HG02885 (cell line): ENCODE measurements at regions not wholly inside any gene's neighbourhood (a gene's known extent, or its start where the extent isn't known, plus 50 kb on each side); places are given as distances from the start of the nearest gene placed in this dataset.
"Not testable (repeated sequence)": the region's sequence is repeated elsewhere in the genome, so short reads cannot be mapped to it uniquely, and the experiment has no call there.

ENCODE experiments used
- ATAC-seq: cut with Tn5 transposase; IDR thresholded peaks from one replicate; pipeline ENCODE4 v1.9.1; 2021; ENCODE audit warnings: mild to moderate bottlenecking; ENCODE audit not compliant: unreplicated experiment, poor library complexity

DNA sequence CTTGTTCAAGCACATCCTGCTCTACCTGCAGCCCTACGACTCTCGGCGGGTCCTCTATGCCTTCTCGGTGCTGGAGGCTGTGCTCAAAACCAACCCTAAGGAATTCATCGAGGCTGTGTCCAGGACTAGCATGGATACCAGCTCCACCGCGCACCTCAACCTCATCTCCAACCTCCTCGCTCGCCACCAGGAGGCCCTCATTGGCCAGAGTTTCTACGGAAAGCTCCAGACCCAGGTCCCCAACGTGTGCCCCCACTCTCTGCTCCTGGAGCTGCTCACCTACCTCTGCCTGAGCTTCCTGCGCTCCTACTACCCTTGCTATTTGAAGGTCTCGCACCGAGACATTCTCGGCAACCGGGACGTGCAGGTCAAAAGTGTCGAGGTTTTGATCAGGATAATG lies 74.3 kb upstream of the MORC3 start:
- no peak for ATAC-seq

DNA sequence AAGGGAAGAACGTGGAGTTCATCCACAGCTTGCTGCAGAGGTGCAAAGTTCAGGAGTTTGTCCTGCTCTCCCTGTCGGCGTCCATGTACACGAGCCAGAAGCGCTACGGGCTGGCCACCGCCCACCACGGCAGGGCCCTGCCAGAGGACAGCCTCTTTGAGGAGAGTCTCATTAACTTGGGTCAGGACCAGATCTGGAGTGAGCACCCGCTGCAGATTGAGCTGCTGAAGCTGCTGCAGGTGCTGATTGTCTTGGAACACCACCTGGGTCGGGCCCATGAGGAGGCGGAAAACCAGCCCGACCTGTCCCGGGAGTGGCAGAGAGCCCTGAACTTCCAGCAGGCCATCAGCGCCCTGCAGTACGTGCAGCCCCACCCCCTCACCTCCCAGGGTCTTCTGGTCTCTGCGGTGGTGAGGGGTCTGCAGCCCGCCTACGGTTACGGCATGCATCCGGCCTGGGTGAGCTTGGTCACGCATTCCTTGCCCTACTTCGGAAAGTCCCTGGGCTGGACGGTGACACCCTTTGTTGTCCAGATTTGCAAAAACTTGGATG lies 73.8 kb upstream of the MORC3 start:
- ATAC-seq: no peak

DNA sequence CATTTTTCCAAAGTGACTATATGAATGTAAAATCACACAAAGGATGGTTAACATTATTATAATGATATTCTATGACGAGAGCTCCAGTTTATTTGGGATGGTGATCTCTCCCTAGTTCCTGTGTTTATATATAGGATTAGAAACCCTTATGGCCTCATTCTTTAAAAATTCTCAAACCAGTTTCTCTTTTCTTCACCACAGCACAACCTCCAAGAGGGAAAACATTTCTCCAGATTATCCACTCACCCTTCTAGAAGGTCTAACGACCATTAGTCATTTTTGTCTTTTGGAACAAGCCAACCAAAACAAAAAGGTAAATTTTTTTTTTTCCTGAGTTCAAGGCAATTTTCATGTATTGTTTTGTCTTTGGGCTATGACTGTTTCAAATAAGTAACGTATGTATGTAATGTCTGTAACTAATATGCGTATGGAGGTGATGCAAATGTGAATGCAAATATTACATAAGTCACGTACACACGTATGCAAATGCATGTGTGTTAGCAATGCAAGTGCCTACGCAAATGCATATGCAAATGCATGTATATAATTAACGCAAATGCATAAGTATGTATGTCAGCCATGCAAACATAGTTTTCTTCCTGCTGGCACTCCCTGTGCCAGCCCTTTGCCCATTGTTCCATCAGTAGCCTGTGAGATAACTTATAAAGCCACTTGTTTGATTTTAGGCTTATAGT lies 72.5 kb upstream of the MORC3 start:
- no peak for ATAC-seq

DNA sequence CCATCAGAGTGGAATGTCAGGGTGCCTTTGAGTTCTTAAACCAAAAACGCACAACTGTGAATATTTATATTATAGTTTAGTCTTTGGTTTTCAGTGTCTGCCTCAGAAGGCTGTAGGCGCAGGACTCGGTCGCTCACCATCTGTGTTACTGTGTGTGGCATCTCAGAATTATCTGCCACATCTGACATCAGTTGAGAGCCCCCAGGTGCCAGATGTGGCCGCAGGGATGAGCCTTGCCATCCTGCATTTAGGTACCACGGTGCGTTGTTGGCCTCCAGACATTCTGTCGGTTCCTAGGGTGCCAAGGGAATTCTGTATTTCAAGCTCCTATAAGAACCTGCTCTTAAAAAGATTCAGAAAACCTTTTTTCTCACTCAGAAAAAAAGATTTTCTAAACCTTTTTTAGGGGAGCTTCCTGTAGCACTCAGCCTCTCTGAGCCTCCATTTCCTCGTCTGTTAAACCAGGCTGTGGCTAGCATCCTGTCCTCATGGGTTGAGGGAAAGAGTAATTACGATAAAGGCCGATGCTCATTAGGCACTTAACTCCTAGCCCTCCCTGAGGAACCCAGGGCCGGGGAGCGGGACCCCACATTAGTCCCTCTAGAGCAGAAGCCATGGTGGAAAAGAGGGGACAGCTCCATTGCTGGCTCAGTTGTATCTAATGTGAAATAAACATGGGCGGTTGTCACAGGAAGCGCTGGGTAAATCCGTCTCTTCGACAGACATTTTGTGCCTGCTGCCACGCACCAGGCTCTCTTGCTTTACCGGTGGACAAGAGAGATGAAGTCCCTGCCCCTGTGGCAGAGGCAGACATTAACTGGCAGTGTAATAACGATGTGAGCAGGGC lies 70.2 kb upstream of the MORC3 start:
- ATAC-seq: no peak

DNA sequence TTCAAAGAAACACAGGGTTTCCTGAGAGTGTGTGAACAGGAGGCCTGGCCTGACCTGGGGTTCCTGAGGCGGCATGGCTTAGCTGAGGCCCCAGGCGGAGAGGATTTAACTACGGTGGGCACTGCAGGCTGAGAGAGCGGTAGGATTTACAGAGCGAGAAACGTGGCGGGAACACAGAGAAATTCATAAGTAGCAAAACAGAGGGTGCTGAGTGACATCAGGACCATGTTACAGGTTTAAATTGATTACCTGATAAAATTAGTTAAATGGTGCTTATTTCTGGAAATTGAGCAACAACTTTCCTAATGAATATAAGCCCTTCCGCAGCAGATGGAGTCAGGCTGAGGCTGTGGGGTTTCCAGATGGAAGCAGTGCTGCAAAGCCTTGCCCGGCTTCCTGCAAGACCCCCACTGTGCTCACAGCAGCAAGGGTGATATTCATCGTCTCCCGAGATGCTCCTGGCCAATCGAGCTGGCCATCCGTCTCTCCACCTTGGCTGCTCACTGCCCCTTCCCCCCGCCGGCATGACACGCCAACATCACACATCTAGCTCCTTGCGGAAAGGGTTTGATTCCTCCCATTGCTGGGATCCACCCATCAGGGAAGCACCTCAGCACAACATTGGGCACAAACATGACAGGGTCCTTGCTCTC lies 69.4 kb upstream of the MORC3 start:
- no peak for ATAC-seq

DNA sequence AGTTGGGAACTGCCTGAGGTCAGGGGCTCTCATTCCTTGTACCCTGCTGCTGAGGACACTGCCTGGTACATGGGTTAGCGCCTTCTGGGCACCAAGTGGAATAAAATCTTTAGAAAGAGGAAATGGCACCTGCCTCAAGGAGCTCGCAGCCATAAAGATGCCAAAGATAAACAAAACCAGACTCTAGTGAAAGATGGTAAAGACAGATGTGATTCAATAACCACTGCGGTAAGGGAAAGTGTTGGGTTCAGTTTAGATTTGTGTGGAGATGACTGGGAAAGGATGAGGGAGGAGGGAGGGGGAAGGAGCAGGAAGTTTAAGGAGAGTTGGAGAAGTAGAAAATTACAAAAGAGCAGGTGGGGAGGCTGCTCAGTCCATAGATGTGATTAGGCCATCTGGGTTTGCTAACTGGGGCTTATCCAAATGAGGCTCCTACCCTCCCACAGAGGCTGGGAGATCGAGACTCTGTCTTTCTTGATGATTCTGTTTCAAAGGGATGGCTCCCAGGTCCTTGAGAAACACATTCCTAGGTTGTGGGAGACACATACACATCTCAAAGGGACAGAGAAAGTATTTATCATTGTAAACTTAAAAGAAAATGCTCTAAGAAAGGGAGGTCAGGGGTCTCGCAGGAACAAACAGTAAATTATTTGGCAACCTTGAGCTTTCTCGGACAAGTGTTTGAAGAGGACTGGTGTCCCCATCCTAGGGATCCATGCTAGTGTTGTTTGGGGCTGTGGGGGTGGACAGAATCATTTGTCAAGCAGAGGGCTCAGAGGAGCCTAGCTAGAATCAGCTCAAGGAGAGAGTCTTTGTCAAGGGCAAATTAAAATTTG lies 65.7 kb upstream of the MORC3 start:
- no peak for ATAC-seq

DNA sequence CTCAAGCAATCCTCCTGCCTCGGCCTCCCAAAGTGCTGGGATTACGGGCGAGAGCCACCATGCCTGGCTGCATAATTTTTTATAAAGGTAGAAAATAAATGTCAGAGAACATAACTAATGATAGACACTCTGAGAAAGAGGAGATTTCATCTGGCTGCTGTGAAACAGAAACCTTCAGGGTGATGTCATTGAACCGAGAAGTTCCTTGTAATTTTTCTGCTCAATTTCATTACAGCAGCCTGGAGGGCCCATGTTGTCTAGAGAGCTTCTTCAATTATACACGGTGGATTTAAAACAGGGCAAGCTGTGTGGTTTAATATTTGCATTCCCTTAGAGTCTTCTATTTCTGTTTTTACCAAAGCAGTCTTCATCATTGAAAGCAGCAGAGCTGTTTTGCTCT lies 64.3 kb upstream of the MORC3 start:
- ATAC-seq: peak; percentile 70

DNA sequence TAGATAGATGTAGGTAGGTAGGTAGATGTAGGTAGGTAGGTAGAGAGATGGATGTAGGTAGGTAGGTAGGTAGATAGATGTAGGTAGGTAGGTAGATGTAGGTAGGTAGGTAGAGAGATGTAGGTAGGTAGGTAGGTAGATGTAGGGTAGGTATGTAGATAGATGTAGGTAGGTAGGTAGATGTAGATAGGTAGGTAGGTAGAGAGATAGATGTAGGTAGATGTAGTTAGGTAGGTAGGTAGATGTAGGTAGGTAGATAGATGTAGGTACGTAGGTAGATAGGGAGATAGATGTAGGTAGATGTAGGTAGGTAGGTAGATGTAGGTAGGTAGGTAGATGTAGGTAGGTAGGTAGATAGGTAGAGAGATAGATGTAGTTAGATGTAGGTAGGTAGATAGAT lies 62.3 kb upstream of the MORC3 start:
- ATAC-seq: no peak

DNA sequence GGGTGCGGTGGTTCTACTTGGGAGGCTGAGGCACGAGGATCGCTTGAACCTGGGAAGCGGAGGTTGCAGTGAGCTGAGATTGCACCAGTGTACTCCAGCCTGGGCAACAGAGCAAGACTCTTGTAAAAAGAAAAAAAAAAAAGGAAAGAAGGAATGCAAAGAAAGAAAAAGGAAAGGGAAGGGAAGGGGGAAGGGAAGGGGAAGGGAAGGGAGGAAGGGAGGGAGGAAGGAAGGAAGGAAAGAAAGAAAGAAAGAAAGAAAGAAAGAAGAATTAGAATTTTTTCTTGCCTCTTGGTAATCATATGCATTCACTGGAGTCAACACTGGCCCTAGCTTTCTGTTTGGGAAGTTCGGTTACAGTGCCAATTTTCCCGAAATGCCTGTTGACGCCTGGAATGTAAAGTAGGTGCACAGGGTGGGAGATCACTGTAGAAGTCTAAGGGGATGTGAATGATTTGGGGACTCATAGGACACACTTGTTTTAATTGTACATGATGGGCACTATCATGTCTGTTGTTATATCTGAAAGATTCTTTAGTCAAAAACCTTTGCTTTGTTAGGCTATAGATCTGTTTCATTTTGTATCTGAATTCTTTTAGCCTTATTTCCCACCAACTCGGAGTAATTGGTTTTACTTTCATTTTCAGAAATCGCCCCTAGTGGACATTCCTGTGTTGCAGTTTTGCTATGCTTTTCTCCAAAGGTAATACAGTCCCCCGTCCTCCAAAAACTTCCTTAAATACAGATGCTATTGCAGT lies 59.8 kb upstream of the MORC3 start:
- no peak for ATAC-seq

DNA sequence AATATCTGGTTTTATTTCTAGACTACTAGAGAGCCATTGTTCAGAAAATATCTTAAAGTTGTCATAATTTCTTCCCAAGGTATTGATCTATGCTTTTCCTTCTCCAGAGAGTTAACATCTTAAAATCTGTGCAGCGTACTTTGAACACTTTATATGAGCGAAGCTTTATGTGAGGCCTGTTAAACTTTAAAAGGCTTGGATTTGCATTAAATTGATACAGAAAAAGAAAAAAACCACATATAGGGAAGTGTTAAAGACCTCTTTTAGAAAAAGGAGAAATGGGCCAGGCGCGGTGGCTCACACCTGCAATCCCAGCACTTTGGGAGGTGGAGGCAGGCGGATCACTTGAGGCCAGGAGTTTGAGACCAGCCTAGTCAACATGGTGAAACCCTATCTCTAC lies 59.2 kb upstream of the MORC3 start:
- ATAC-seq: no peak

DNA sequence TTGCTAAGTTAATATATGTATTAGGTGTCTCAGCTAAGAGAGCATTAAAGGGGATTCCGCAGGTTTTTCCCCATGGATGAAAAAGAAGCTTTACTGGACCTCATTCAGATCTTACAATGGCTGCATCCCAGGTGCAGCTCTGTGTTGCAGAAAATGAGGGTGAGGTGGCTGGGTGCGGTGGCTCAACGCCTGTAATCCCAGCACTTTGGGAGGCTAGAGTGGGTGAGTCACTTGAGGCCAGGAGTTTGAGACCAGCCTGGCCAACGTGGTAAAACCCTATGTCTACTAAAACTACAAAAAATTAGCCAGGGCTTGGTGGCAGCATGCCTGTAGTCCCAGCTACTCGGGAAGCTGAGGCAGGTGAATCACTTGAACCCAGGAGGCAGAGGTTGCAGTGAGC lies 58.5 kb upstream of the MORC3 start:
- ATAC-seq: no peak

DNA sequence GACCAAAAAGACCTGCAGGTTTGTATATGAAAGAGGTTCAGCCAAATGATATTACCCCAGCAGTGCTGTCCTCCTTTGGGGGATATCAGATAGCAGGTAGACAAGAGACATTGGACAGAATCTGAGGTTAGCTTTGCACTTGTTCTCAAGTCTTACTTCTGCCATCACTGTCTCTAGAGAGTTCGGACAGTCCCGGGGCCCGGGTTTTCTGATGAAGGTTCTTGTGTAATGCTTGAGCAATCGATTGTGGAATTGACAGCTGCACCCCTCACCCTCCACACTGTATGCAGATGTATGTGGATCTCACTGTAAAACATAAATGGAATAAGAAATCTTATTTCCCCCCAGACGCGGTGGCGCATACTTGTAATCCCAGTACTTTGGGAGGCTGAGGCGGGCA lies 56.2 kb upstream of the MORC3 start:
- ATAC-seq: no peak

DNA sequence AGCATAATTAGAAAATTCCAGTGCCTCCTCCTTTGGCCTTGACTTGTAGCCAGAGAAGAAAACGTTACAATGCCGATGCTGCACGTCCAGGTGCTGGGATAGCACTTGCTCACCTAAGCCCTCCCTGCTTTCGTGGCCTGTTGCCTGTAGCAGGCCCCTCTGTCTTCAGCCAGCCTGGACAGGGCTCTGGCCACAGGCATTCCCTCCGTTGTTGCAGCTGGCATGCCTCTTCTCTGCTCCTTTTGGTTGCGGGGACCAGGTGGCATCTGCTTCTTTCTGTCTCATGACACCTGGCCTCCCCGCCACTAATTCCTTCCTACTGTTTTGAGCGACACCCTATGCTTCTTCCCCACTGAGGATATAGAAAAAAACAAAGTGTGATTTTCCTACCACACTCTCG lies 54.6 kb upstream of the MORC3 start:
- no peak for ATAC-seq

DNA sequence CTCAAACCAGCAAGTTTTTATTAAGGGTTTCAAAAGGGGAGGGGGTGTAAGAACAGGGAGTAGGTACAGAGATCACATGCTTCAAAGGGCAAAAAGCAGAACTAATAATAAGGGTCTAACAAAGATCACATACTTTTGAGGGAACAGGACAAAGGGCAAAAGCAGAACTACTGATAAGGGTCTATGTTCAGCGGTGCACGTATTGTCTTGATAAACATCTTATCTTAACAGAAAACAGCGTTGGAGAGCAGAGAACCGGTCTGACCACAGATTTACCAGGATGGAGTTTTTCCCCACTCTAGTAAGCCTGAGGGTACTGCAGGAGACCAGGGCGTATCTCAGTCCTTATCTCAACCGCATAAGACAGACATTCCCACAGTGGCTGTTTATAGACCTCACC lies 52.2 kb upstream of the MORC3 start:
- not testable (repeated sequence) for ATAC-seq

DNA sequence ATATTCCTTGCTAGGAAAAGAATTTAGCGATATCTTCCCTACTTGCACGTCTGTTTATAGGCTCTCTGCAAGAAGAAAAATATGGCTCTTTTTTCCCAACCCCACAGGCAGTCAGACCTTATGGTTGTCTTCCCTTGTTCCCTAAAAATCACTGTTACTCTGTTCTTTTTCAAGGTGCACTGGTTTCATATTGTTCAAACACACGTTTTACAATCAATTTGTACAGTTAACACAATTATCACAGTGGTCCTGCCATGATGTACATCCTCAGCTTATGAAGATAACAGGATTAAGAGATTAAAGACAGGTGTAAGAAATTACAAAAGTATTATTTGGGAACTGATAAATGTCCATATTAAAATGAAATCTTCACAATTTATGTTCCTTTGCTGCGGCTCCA lies 51.7 kb upstream of the MORC3 start:
- not testable (repeated sequence) for ATAC-seq
